GM21825 (cell line): ENCODE measurements at regions not wholly inside any gene's neighbourhood (a gene's known extent, or its start where the extent isn't known, plus 50 kb on each side); places are given as distances from the start of the nearest gene placed in this dataset.
"Not testable (repeated sequence)": the region's sequence is repeated elsewhere in the genome, so short reads cannot be mapped to it uniquely, and the experiment has no call there.

ENCODE experiments used
- ATAC-seq: cut with Tn5 transposase; IDR thresholded peaks from one replicate; pipeline ENCODE4 v1.9.1; 2021; ENCODE audit warnings: mild to moderate bottlenecking, moderate library complexity; ENCODE audit not compliant: unreplicated experiment

GRCh38 chrX:67213686-67214085 is 330.1 kb upstream of the AR start:
- ATAC-seq: not testable (repeated sequence)

GRCh38 chrX:67207912-67208311 is 335.9 kb upstream of the AR start:
- no peak for ATAC-seq

GRCh38 chrX:67159437-67159836 is 384.4 kb upstream of the AR start:
- no peak for ATAC-seq

GRCh38 chrX:67114635-67115034 is 429.2 kb upstream of the AR start:
- no peak for ATAC-seq

- ATAC-seq: no peak
These were observed 438.1 kb upstream of the AR start for GRCh38 chrX:67105758-67106116.

- ATAC-seq: no peak
These were observed 438.7 kb upstream of the AR start for GRCh38 chrX:67104982-67105757.

GRCh38 chrX:67100031-67100884 is 443.6 kb upstream of the AR start:
- no peak for ATAC-seq

GRCh38 chrX:67094061-67094460 is 449.8 kb upstream of the AR start:
- ATAC-seq: no peak

- ATAC-seq: no peak
These were observed 411.9 kb upstream of the EDA2R start for GRCh38 chrX:67050760-67051159.

- ATAC-seq: no peak
These were observed 406.0 kb upstream of the EDA2R start for GRCh38 chrX:67044866-67045265.

- no peak for ATAC-seq
These were observed 405.3 kb upstream of the EDA2R start for GRCh38 chrX:67044029-67044653.

- ATAC-seq: no peak
These were observed 365.6 kb upstream of the EDA2R start for GRCh38 chrX:67004451-67004850.

GRCh38 chrX:66994729-66995128 is 355.9 kb upstream of the EDA2R start:
- no peak for ATAC-seq

- not testable (repeated sequence) for ATAC-seq
These were observed 353.2 kb upstream of the EDA2R start for GRCh38 chrX:66992077-66992476.

- no peak for ATAC-seq
These were observed 349.5 kb upstream of the EDA2R start for GRCh38 chrX:66988331-66988730.

GRCh38 chrX:66961665-66962064 is 322.8 kb upstream of the EDA2R start:
- no peak for ATAC-seq

GRCh38 chrX:66931713-66932112 is 292.8 kb upstream of the EDA2R start:
- no peak for ATAC-seq

- not testable (repeated sequence) for ATAC-seq
These were observed 291.6 kb upstream of the EDA2R start for GRCh38 chrX:66930516-66930915.

GRCh38 chrX:66920296-66920695 is 281.4 kb upstream of the EDA2R start:
- no peak for ATAC-seq

GRCh38 chrX:66919280-66919832 is 280.5 kb upstream of the EDA2R start:
- no peak for ATAC-seq

GRCh38 chrX:66918511-66918910 is 279.6 kb upstream of the EDA2R start:
- no peak for ATAC-seq
